GM12874 (cell line): ENCODE measurements at regions not wholly inside any gene's neighbourhood (a gene's known extent, or its start where the extent isn't known, plus 50 kb on each side); places are given as distances from the start of the nearest gene placed in this dataset.

Experiments
- CTCF ChIP-seq: IDR thresholded peaks from 2 replicates; pipeline ENCODE4 v1.5.1; 2011; ENCODE audit warnings: low read depth, mild to moderate bottlenecking, control low read depth, low read length, moderate library complexity; ENCODE audit not compliant: insufficient read depth

GRCh38 chr7:13489386-13489785 lies 500.1 kb downstream of the ETV1 start:
- TF ChIP-seq CTCF, result no peak

- TF ChIP-seq CTCF, result no peak
These were observed 492.5 kb downstream of the ETV1 start for GRCh38 chr7:13496976-13497375.

GRCh38 chr7:13508586-13508985 lies 480.9 kb downstream of the ETV1 start:
- no peak for TF ChIP-seq CTCF

GRCh38 chr7:13518738-13519137 lies 470.7 kb downstream of the ETV1 start:
- no peak for TF ChIP-seq CTCF

GRCh38 chr7:13524076-13524475 lies 465.4 kb downstream of the ETV1 start:
- no peak for TF ChIP-seq CTCF

- TF ChIP-seq CTCF, result no peak
These were observed 457.3 kb downstream of the ETV1 start for GRCh38 chr7:13532028-13532753.

GRCh38 chr7:13538669-13539068 lies 450.8 kb downstream of the ETV1 start:
- TF ChIP-seq CTCF, result no peak

GRCh38 chr7:13540429-13540828 lies 449.0 kb downstream of the ETV1 start:
- no peak for TF ChIP-seq CTCF
